ENCODE measurements at regions not wholly inside any gene's neighbourhood (a gene's known extent, or its start where the extent isn't known, plus 50 kb on each side); places are given as distances from the start of the nearest gene placed in this dataset.
A peak's percentile ranks its signal among the peaks of the same experiment; 100 is the strongest.
"Not testable (repeated sequence)": the region's sequence is repeated elsewhere in the genome, so short reads cannot be mapped to it uniquely, and the experiment has no call there.

DNA sequence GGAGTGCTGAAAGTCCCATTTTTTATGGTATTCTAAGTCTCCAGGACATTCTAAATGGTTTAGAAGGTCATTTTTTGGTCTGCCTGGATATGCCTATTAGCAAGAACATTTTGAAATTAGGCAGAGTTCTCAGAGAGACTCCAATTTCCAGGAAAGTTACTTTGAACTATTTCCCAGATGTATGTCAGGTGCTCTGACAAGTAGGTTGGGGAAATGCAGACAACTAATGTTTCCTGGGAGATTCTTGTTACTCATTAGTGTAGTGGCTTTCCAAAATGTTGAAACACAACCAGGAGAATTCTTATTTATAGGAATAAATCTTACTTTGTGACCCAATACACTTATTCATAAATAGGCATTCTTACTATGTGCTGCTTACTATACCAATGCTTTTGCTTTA is 268.4 kb downstream of the ZNF37A start:
- not testable (repeated sequence) for DNase-seq (ENCODE audit: low read depth)

GRCh38 chr10:38364073-38364472 is 269.9 kb downstream of the ZNF37A start:
- not testable (repeated sequence) for DNase-seq (ENCODE audit: low read depth)

DNA sequence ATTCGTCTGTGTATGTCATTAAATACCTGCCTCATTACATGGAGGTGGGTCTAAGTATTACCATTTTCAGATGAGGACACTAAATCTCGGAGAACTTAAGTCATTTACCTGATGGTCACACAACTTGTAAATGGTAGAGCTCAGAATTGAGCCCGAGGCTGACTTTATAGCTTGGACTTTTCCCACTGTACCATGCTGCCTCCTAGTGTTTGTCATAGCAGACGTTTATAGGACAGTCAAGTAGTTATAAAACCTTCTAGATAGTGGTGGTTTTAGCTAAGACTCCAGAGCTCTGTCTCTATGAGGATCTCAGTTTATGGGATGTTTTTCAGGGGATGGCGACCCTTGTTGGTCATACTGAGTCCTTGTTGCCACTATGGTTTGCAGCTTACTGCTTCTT is 271.8 kb downstream of the ZNF37A start:
- peak; percentile 30 for DNase-seq (ENCODE audit: low read depth)

DNA sequence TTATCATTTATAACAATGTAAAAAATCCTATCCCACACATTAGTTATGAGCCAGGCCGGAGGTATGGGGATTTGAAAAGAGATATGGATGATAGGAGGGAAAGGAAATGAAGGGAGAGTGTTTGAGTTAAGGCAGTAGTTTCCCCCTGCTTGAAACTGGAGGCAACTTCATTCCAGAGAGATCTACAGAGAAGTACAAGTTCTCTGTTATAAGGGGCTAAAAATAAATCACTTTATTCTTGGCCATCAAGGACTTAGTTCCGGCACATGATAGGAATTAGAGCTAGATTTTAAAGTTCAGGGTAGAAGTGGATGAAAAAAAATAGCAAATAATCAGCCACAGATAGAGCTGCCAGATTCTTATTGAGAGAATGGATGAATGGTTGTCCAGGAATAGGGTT is 289.7 kb downstream of the ZNF37A start:
- DNase-seq (ENCODE audit: low read depth) = not testable (repeated sequence)

DNA sequence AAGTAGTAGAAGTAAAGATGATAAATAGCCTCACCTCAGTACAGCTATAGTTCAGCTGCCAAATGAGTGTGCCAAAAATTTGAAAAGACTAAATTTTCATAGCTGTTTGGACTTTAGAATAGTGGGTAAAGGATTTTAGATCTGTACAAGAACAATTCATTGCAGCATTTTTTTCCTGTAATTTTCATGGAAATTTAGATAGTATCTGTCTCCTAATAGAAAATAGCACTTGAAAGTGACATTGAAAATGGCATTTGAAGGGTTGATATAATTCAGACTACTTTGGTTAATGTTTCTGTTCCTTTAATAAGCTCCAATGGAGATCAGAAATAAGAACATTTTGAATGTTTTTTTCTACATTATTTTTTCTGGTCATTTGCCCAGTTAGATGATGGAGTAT is 292.7 kb downstream of the ZNF37A start:
- DNase-seq (ENCODE audit: low read depth) = not testable (repeated sequence)

- DNase-seq (ENCODE audit: low read depth) = peak; percentile 4
These were observed 296.6 kb downstream of the ZNF37A start for GRCh38 chr10:38390725-38391124.

DNA sequence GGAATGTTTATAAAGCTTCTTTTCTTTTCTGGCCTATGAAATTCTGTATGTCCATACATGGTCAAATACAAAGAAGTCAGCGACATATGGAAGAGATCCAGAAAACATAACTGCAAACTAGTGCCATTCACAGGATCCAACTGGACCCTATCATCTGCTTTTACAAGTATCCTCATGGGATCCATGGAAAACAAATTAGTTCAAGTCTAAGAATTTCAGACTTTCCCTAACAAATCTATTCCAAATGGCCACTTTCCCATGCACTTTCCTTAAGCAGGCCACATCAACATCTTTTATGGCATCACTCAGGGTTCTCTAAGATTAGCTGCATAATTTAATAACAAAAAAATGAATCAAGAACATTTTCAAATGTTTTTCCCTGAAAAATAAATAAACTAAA is 301.3 kb downstream of the ZNF37A start:
- DNase-seq (ENCODE audit: low read depth) = not testable (repeated sequence)

DNA sequence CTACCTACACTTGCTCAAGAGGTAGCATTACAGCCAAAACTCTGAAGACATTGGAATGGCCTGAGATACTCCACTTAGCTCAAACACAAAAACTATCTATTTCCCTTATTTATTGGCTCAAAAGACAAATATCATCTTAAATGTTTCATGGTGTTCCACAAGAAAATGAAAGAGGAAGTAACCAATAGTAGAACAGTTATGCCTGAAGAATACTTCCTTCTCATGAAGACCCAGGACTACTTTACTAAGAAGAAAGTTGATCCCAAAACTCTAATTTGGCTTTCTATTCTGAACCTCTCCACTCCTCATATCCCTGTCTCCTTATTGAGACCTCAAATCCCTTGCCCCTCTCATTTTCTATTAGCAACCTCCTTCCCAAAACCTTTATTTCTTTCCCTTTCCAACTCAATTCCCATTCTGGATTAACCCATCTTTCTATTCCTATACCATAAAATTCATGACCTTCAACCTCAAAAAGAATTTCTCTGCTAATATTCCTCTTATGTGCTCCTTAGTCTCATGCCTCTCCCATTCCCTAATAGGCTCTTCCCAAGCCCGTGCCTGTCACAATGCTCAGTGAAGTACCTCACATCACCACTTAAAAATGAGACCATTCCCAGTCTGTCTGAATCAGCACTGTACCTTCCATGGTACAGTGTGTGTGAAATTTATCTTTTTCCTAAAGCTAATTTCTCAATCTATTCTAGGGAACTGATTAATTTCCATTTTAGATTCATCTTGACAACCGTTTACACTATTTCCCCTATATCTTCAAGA is 302.2 kb downstream of the ZNF37A start:
- DNase-seq (ENCODE audit: low read depth) = not testable (repeated sequence)

- not testable (repeated sequence) for DNase-seq (ENCODE audit: low read depth)
These were observed 307.4 kb downstream of the ZNF37A start for GRCh38 chr10:38401565-38401964.

GRCh38 chr10:38402442-38403346 is 308.6 kb downstream of the ZNF37A start:
- peak; percentile 88 for DNase-seq (ENCODE audit: low read depth)

GRCh38 chr10:38403347-38404117 is 309.4 kb downstream of the ZNF37A start:
- peak; percentile 6 for DNase-seq (ENCODE audit: low read depth)

DNA sequence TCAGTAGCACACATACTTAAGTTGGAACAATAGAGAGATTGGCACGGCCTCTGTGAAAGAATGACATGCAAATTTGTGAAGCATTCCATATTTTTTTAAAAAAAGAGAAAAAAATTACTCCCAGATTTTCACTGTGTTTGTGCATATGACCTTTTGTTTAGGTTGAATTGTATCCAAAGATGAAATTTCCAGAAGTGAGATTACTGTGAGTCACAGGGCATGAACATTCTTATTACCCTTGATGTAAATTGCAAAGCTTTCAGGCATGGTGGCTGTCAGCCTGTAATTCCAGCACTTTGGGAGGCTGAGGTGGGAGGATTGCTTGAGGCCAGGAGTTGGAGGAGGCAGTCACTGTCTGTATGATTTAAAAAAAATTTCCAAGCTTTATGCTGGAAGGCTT is 329.5 kb downstream of the ZNF37A start:
- peak; percentile 1 for DNase-seq (ENCODE audit: low read depth)

GRCh38 chr10:38430242-38430641 is 336.1 kb downstream of the ZNF37A start:
- DNase-seq (ENCODE audit: low read depth) = peak; percentile 0

- peak; percentile 21 for DNase-seq (ENCODE audit: low read depth)
These were observed 343.2 kb downstream of the ZNF37A start for GRCh38 chr10:38437359-38437758.

DNA sequence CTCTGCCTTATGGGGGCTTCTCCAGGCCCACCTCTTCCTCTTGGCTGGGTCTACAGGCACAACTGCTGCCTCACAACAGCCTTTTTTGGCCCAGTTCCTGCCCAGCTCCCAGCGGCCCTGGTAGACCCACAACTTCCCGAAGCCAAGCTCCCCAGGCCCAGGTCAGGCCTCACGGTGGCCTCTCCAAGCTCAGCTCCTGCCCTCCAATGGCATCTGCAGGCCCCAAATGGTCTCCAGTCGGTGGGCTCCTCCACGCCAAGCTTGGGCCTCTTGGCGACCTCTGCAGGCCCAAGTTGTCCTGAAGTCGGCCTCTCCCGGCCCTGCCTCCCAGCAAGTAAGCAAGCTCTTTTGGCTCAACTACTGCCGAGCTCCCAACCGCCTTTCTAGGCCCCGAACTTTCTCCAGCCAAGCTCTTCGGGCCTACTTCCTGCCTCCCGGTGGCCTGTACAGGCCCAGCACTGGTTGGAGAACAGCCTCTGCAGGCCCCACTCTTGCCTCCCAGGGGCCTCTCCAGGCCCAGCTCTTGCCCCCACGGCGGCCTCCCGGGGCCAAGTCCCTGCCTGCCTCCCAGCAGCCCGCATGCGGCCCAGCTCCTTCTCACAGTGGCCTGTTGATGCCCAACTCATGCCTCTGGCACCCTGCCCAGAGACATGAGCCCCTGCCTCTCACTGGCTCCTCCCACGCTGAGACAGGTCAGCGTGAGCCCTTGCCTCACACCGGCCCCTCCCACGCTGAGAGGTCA is 354.6 kb downstream of the ZNF37A start:
- not testable (repeated sequence) for DNase-seq (ENCODE audit: low read depth)

GRCh38 chr10:38449618-38450017 is 355.5 kb downstream of the ZNF37A start:
- DNase-seq (ENCODE audit: low read depth) = not testable (repeated sequence)

- not testable (repeated sequence) for DNase-seq (ENCODE audit: low read depth)
These were observed 356.4 kb downstream of the ZNF37A start for GRCh38 chr10:38450372-38451057.

DNA sequence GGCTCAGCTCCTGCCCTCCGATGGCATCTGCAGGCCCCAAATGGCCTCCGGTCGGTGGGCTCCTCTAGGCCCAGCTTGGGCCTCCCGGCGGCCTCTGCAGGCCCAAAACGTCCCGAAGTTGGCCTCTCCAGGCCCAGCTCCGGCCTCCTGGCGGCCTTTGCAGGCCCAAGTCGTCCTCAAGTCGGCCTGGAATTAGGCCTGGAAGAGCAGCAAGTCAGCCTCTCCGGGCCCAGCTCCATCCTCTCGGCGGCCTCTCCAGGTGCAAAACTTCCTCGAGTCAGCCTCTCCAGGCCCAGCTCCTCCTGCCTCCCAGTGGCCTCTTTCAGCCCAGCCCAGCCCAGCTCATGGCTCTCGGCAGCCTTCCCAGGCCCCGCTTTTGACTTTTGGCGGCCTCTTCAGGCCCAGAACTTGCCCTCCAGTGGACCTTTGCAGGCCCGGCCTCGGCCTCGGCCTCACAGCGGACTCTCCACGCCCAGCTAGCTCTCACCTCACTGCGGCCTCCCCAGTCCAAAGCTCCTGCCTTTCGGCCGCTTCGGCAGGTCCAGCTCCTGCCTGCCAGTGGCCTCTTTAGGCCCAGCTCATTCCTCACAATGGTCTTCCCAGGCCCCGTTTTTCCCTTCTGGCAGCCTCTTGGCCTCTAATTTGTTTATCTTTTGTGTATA is 357.3 kb downstream of the ZNF37A start:
- not testable (repeated sequence) for DNase-seq (ENCODE audit: low read depth)
